Right ventricle myocardium inferior (tissue), 1 donor: ENCODE measurements at regions not wholly inside any gene's neighbourhood (a gene's known extent, or its start where the extent isn't known, plus 50 kb on each side); places are given as distances from the start of the nearest gene placed in this dataset.

ENCODE experiments used
- ATAC-seq: fragments of 200-7000 bp; cut with Tn5 transposase; one replicate; pipeline ENCODE4 v1.9.1; 2020; ENCODE audit warnings: mild to moderate bottlenecking, moderate library complexity
- DNase-seq: peaks from one replicate; pipeline ENCODE4 v3.0.0; 2021; ENCODE audit errors: missing footprints
- intact Hi-C: fragments of 100-400 bp; cut with DNase I; formaldehyde crosslinking; loops from one replicate; pipeline ENCODE4 v1.11.0; 2022
- donor health status: DM: no; HTN: yes; CAD: no; lungs with severe emphysema.

GRCh38 chr2:238554468-238555315 lies 128.0 kb downstream of the ASB1 start:
- DNase-seq: no peak
- ATAC-seq: no peak
- intact Hi-C loops: no loop called here

- intact Hi-C loops: no loop called here
- DNase-seq (no peak), ATAC-seq (no peak)
Observed at GRCh38 chr2:238555786-238556542, 129.2 kb downstream of the ASB1 start.

GRCh38 chr2:238557431-238557830 lies 130.7 kb downstream of the ASB1 start:
- DNase-seq: no peak
- intact Hi-C loops: no loop called here
- ATAC-seq: no peak

GRCh38 chr2:238557936-238558335 lies 131.2 kb downstream of the ASB1 start:
- DNase-seq: no peak
- intact Hi-C loops: no loop called here
- ATAC-seq: no peak

- intact Hi-C loops: no loop called here
Observed at GRCh38 chr2:238558456-238559099, 131.9 kb downstream of the ASB1 start.

GRCh38 chr2:238560234-238560633 lies 133.5 kb downstream of the ASB1 start:
- intact Hi-C loops: no loop called here
- no peak for ATAC-seq
- DNase-seq: no peak

More at GRCh38 chr2:238558456-238559099, 131.9 kb downstream of the ASB1 start:
- ATAC-seq: peak; percentile 65
- no peak for DNase-seq

GRCh38 chr2:238561230-238561629 lies 134.5 kb downstream of the ASB1 start:
- DNase-seq: no peak
- no peak for ATAC-seq
- intact Hi-C loops: no loop called here

- no peak for ATAC-seq
- intact Hi-C loops: no loop called here
- DNase-seq: no peak
Observed at GRCh38 chr2:238562446-238562845, 135.7 kb downstream of the ASB1 start.

GRCh38 chr2:238563551-238563950 lies 136.8 kb downstream of the ASB1 start:
- DNase-seq: no peak
- intact Hi-C loops: no loop called here
- ATAC-seq: no peak

GRCh38 chr2:238564286-238564920 lies 137.7 kb downstream of the ASB1 start:
- intact Hi-C loops: no loop called here
- DNase-seq: no peak
- ATAC-seq: no peak

- no peak for DNase-seq
- ATAC-seq: no peak
- intact Hi-C loops: no loop called here
Observed at GRCh38 chr2:238565031-238565430, 138.3 kb downstream of the ASB1 start.

- no peak for ATAC-seq
- DNase-seq: no peak
- intact Hi-C loops: no loop called here
Observed at GRCh38 chr2:238566001-238566645, 139.4 kb downstream of the ASB1 start.

- no peak for DNase-seq
- intact Hi-C loops: no loop called here
- no peak for ATAC-seq
Observed at GRCh38 chr2:238567067-238567855, 140.5 kb downstream of the ASB1 start.

- intact Hi-C loops: no loop called here
- no peak for ATAC-seq
Observed at GRCh38 chr2:238567996-238568395, 141.3 kb downstream of the ASB1 start.

GRCh38 chr2:238568455-238569440 lies 142.0 kb downstream of the ASB1 start:
- no peak for ATAC-seq
- intact Hi-C loops: no loop called here
- no peak for DNase-seq

More at GRCh38 chr2:238567996-238568395, 141.3 kb downstream of the ASB1 start:
- no peak for DNase-seq

- intact Hi-C loops: no loop called here
- ATAC-seq (peak; percentile 84), DNase-seq (peak; percentile 76)
Observed at GRCh38 chr2:238569507-238570195, 142.9 kb downstream of the ASB1 start.
